Nephron progenitor cell (in vitro differentiated cells): ENCODE measurements at regions not wholly inside any gene's neighbourhood (a gene's known extent, or its start where the extent isn't known, plus 50 kb on each side); places are given as distances from the start of the nearest gene placed in this dataset.

Experiments used
- DNase-seq: peaks from one replicate; pipeline ENCODE4 v3.0.0; 2021
- H3K27ac Mint-ChIP-seq: 2 replicates; pipeline ENCODE4 v1.8.0; 2021; ENCODE audit warnings: mild to moderate bottlenecking, moderate library complexity, mixed read lengths
- H3K27me3 Mint-ChIP-seq: 2 replicates; pipeline ENCODE4 v1.8.0; 2021; ENCODE audit warnings: mild to moderate bottlenecking, low read depth, mixed read lengths; ENCODE audit not compliant: poor library complexity
- H3K36me3 Mint-ChIP-seq: 2 replicates; pipeline ENCODE4 v1.8.0; 2021; ENCODE audit warnings: low read depth, mixed read lengths
- H3K4me1 Mint-ChIP-seq: 2 replicates; pipeline ENCODE4 v1.8.0; 2021; ENCODE audit warnings: mixed read lengths
- H3K4me3 Mint-ChIP-seq: 2 replicates; pipeline ENCODE4 v1.8.0; 2021; ENCODE audit warnings: mild to moderate bottlenecking, moderate library complexity, mixed read lengths
- H3K9me3 Mint-ChIP-seq: 2 replicates; pipeline ENCODE4 v1.8.0; 2021; ENCODE audit warnings: mild to moderate bottlenecking, moderate library complexity, mixed read lengths
- CTCF ChIP-seq: fragments of 200-600 bp; sonication (generic); IDR thresholded peaks from 2 replicates; pipeline ENCODE4 v1.5.0; 2021; ENCODE audit warnings: antibody characterized with exemption

GRCh38 chr18:59044855-59045254, 94.8 kb upstream of the SEC11C start:
- H3K36me3 Mint-ChIP-seq = no peaks in the 10 kb centered on the region
- no peak overlapping the region for H3K27ac Mint-ChIP-seq
- no peak overlapping the region for H3K4me3 Mint-ChIP-seq
- peaks cover 14% of the 10 kb centered on the region for H3K27me3 Mint-ChIP-seq
- H3K4me1 Mint-ChIP-seq = peaks cover 44% of the 10 kb centered on the region
- no peaks in the 10 kb centered on the region for H3K9me3 Mint-ChIP-seq
- DNase-seq = no peak
- TF ChIP-seq CTCF = no peak

DNA sequence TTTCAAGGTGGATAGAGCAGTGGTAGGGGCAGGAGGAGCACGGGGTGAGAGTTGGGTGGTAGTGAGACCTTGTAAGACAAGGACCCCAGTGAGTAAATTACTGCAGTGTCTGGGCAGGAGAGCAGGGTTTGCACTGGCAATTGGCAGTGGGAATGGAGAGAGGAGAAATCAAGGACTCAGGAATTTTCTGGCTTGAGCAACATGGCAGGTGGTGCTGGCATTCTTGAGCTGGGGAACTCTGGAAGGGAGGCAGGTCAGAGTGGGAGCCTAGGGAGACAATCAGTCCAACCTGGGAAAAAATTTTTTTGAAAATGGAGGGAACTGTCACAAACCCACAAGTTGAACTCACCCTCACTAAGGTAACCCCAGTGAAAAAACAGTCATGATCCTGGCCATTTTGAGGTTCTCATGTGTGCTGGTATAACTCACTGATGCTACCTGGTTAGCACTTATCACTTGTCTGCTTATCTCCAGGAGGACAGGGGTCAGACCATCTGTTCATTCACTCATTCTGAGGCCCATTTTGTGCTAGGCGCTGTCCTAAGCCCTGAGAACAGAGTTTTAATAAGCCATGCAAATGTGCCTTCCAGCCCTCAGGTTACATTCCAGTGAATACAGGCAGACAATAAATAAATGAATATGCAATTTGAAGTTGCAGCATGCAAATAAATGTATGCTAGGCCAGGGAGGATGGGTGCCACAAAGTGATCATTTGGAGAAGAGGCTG, 92.2 kb upstream of the SEC11C start:
- TF ChIP-seq CTCF = no peak
- Mint-ChIP-seq H3K9me3 (no peaks in the 10 kb centered on the region), H3K27me3 (peaks cover 20% of the 10 kb centered on the region), H3K4me3 (no peak overlapping the region), H3K36me3 (no peaks in the 10 kb centered on the region), H3K27ac (no peak overlapping the region), H3K4me1 (peaks cover 37% of the 10 kb centered on the region)
- DNase-seq = no peak

GRCh38 chr18:59048048-59048363, 91.7 kb upstream of the SEC11C start:
- TF ChIP-seq CTCF = no peak
- Mint-ChIP-seq H3K36me3 (no peaks in the 10 kb centered on the region), H3K27me3 (peaks cover 20% of the 10 kb centered on the region), H3K4me1 (peaks cover 37% of the 10 kb centered on the region), H3K4me3 (no peak overlapping the region), H3K9me3 (no peaks in the 10 kb centered on the region), H3K27ac (no peak overlapping the region)
- DNase-seq = no peak

GRCh38 chr18:59048378-59048777, 91.3 kb upstream of the SEC11C start:
- no peak overlapping the region for H3K27ac Mint-ChIP-seq
- H3K4me1 Mint-ChIP-seq = peaks cover 41% of the 10 kb centered on the region
- H3K9me3 Mint-ChIP-seq = no peaks in the 10 kb centered on the region
- H3K27me3 Mint-ChIP-seq = peaks cover 20% of the 10 kb centered on the region
- no peak for DNase-seq
- no peaks in the 10 kb centered on the region for H3K36me3 Mint-ChIP-seq
- TF ChIP-seq CTCF = no peak
- H3K4me3 Mint-ChIP-seq = no peak overlapping the region

GRCh38 chr18:59049721-59050660, 89.7 kb upstream of the SEC11C start:
- Mint-ChIP-seq H3K36me3 (no peaks in the 10 kb centered on the region), H3K4me3 (no peak overlapping the region), H3K4me1 (peaks cover 52% of the 10 kb centered on the region), H3K9me3 (no peaks in the 10 kb centered on the region), H3K27ac (no peak overlapping the region), H3K27me3 (peaks cover 20% of the 10 kb centered on the region)
- DNase-seq = no peak
- TF ChIP-seq CTCF = no peak
